SK-N-SH (cell line): ENCODE measurements at regions not wholly inside any gene's neighbourhood (a gene's known extent, or its start where the extent isn't known, plus 50 kb on each side); places are given as distances from the start of the nearest gene placed in this dataset.

Source experiments
- CTCF ChIA-PET: fragments of 300-600, 350-600 bp; formaldehyde crosslinking; extraction: SDS; loops from one replicate; lab custom pipeline; 2021; lab: Yijun Ruan, JAX
- POLR2A ChIA-PET: fragments of 350-600 bp; sonication (Branson Sonifier 250); formaldehyde crosslinking; extraction: SDS; loops from one replicate; lab custom pipeline; 2020; ENCODE audit warnings: antibody characterized with exemption, inconsistent platforms; lab: Yijun Ruan, JAX
- DNase-seq: peaks from one replicate; pipeline ENCODE4 v3.0.0; 2012
- H2AFZ ChIP-seq: fragments of 200-600 bp; sonication (generic); 2 replicates; pipeline ENCODE4 v1.8.1; 2016; ENCODE audit warnings: antibody characterized with exemption, mild to moderate bottlenecking, low read depth
- H3F3A ChIP-seq: fragments of 200-600 bp; sonication (generic); replicated peaks from 2 replicates; pipeline ENCODE3; 2016; ENCODE audit warnings: antibody characterized with exemption, mild to moderate bottlenecking; ENCODE audit not compliant: insufficient read depth
- H3K27ac ChIP-seq, 2 experiments: fragments of 200-500 bp in 1 of 2; fragments of 200-600 bp in 1 of 2; sonication (Bioruptor generic) in 1 of 2; sonication (generic), shearing (Covaris generic) in 1 of 2; 2 replicates each; pipeline versions ENCODE4 v1.5.1 to v1.6.1; 2014 to 2016; ENCODE audit warnings: low read depth in 2 of 2, inconsistent platforms in 1 of 2, low read length in 1 of 2, mild to moderate bottlenecking in 1 of 2, mixed read lengths in 1 of 2
- H3K27me3 ChIP-seq: fragments of 200-600 bp; sonication (generic), shearing (Covaris generic); 2 replicates; pipeline ENCODE4 v1.6.1; 2016; ENCODE audit warnings: mixed run types; ENCODE audit not compliant: insufficient read depth
- H3K36me3 ChIP-seq, 2 experiments: fragments of 200-500 bp in 1 of 2; fragments of 200-600 bp in 1 of 2; sonication (Bioruptor generic) in 1 of 2; sonication (generic) in 1 of 2; replicated peaks in 1 of 2; 2 replicates each; pipeline versions ENCODE3 to v1.5.1; 2014 to 2016; ENCODE audit warnings: low read length in 1 of 2, mild to moderate bottlenecking in 1 of 2; ENCODE audit not compliant: insufficient read depth in 2 of 2, control insufficient read depth in 1 of 2
- H3K4me1 ChIP-seq, 2 experiments: fragments of 200-500 bp in 1 of 2; fragments of 200-600 bp in 1 of 2; sonication (Bioruptor generic) in 1 of 2; sonication (generic), shearing (Covaris generic) in 1 of 2; 2 replicates each; pipeline versions ENCODE4 v1.5.1 to v1.6.1; 2014 to 2016; ENCODE audit warnings: low read depth in 1 of 2, low read length in 1 of 2, mixed run types in 1 of 2; ENCODE audit not compliant: insufficient read depth in 2 of 2, control insufficient read depth in 1 of 2
- H3K4me2 ChIP-seq: fragments of 200-600 bp; sonication (generic), shearing (Covaris generic); 2 replicates; pipeline ENCODE4 v1.6.1; 2017; ENCODE audit warnings: mixed run types
- H3K4me3 ChIP-seq, 2 experiments: fragments of 200-500 bp in 1 of 2; fragments of 200-600 bp in 1 of 2; sonication (Bioruptor generic) in 1 of 2; sonication (generic), shearing (Covaris generic) in 1 of 2; 2 replicates each; pipeline versions ENCODE4 v1.5.1 to v1.8.1; 2014 to 2016; ENCODE audit warnings: low read depth in 2 of 2, inconsistent platforms in 1 of 2, low read length in 1 of 2, mild to moderate bottlenecking in 1 of 2, mixed read lengths in 1 of 2, moderate library complexity in 1 of 2
- H3K79me2 ChIP-seq: fragments of 200-600 bp; sonication (generic); 2 replicates; pipeline ENCODE4 v1.8.1; 2017; ENCODE audit warnings: mild to moderate bottlenecking; ENCODE audit not compliant: insufficient read depth
- H3K9ac ChIP-seq: fragments of 200-600 bp; sonication (generic); 2 replicates; pipeline ENCODE4 v1.6.1; 2017; ENCODE audit warnings: mixed run types
- H3K9me2 ChIP-seq: fragments of 200-600 bp; sonication (generic); 2 replicates; pipeline ENCODE4 v1.6.1; 2017; ENCODE audit warnings: mixed run types
- H3K9me3 ChIP-seq: fragments of 200-600 bp; sonication (generic); 2 replicates; pipeline ENCODE4 v1.6.1; 2017; ENCODE audit warnings: mixed run types, mild to moderate bottlenecking, moderate library complexity
- H4K20me1 ChIP-seq: fragments of 200-600 bp; sonication (generic); 2 replicates; pipeline ENCODE4 v1.6.1; 2017; ENCODE audit warnings: mild to moderate bottlenecking, mixed run types; ENCODE audit not compliant: insufficient read depth
- CHD2 ChIP-seq: fragments of 150-350 bp; IDR thresholded peaks from 2 replicates; pipeline ENCODE4 v1.6.1; 2018; ENCODE audit warnings: low read length; ENCODE audit not compliant: partially characterized antibody
- CTCF ChIP-seq: fragments of 200-600 bp; sonication (generic); IDR thresholded peaks from 2 replicates; pipeline ENCODE4 v1.6.1; 2017; ENCODE audit warnings: antibody characterized with exemption, mild to moderate bottlenecking, moderate library complexity
- EP300 ChIP-seq, 2 experiments: IDR thresholded peaks; 2 replicates each; pipeline versions ENCODE4 v1.4.0 to v1.6.1; 2012; ENCODE audit warnings: borderline replicate concordance in 1 of 2, low read depth in 1 of 2, low read length in 1 of 2
- FOXJ3 ChIP-seq: sonication (generic); formaldehyde crosslinking; IDR thresholded peaks from 2 replicates; pipeline ENCODE4 v1.5.1; 2020; ENCODE audit warnings: mild to moderate bottlenecking, missing genetic modification reagents
- FOXM1 ChIP-seq: IDR thresholded peaks from 2 replicates; pipeline ENCODE4 v1.4.0; 2012; ENCODE audit warnings: low read depth, mild to moderate bottlenecking
- GABPA ChIP-seq: IDR thresholded peaks from 2 replicates; pipeline ENCODE4 v1.4.0; 2012; ENCODE audit warnings: low read depth, mild to moderate bottlenecking
- IRF3 ChIP-seq: fragments of 150-350 bp; IDR thresholded peaks from 2 replicates; pipeline ENCODE4 v1.6.1; 2016; ENCODE audit warnings: mild to moderate bottlenecking, low read depth, low read length
- JUND ChIP-seq: IDR thresholded peaks from 2 replicates; pipeline ENCODE4 v1.4.0; 2012
- MXI1 ChIP-seq: IDR thresholded peaks from 2 replicates; pipeline ENCODE4 v1.6.1; 2012; ENCODE audit warnings: mild to moderate bottlenecking, low read depth, low read length, improper control_type of control experiment
- NFIC ChIP-seq: IDR thresholded peaks from 2 replicates; pipeline ENCODE4 v1.4.0; 2012; ENCODE audit warnings: borderline replicate concordance
- NRF1 ChIP-seq: IDR thresholded peaks from 2 replicates; pipeline ENCODE4 v1.6.1; 2012; ENCODE audit warnings: low read depth, mild to moderate bottlenecking, low read length
- POLR2AphosphoS5 ChIP-seq: IDR thresholded peaks from 2 replicates; pipeline ENCODE4 v1.6.1; 2012; ENCODE audit warnings: low read depth, low read length
- RXRA ChIP-seq: IDR thresholded peaks from 2 replicates; pipeline ENCODE4 v1.4.0; 2012; ENCODE audit warnings: low read depth, mild to moderate bottlenecking, borderline replicate concordance
- TEAD4 ChIP-seq: IDR thresholded peaks from 2 replicates; pipeline ENCODE4 v1.4.0; 2012; ENCODE audit warnings: mild to moderate bottlenecking, borderline replicate concordance; ENCODE audit not compliant: insufficient read depth
- YY1 ChIP-seq: IDR thresholded peaks from 2 replicates; pipeline ENCODE4 v1.4.0; 2012; ENCODE audit warnings: low read depth, mild to moderate bottlenecking
- ZBTB33 ChIP-seq: IDR thresholded peaks from 2 replicates; pipeline ENCODE4 v1.4.0; 2012; ENCODE audit warnings: low read depth, borderline replicate concordance
- WGBS: methylation state at CpG from one replicate; pipeline ENCODE4 v1.1.6; 2017; ENCODE audit warnings: low lambda C conversion rate; 5-methylcytosine and 5-hydroxymethylcytosine counted together
- TF ChIP-seq, protein P1 (sequence below): IDR thresholded peaks from 2 replicates; pipeline ENCODE4 v1.4.0; 2012; ENCODE audit warnings: low read depth
- TF ChIP-seq, protein P2 (sequence below): IDR thresholded peaks from 2 replicates; pipeline ENCODE4; 2012

GRCh38 chrX:96102997-96103396 is 581.6 kb upstream of the DIAPH2 start:
- Histone ChIP-seq H3K27ac (no peak overlapping the region), H2AFZ (no peak overlapping the region), H3K36me3 (no peaks in the 10 kb centered on the region), H3K9me2 (no peaks in the 10 kb centered on the region), H3K9ac (no peak overlapping the region), H3K9me3 (no peaks in the 10 kb centered on the region), H3K4me1 (no peaks in the 10 kb centered on the region), H3K27me3 (no peaks in the 10 kb centered on the region), H3K4me3 (no peak overlapping the region), H3F3A (no peaks in the 10 kb centered on the region), H3K79me2 (no peaks in the 10 kb centered on the region), H3K4me2 (no peak overlapping the region), H4K20me1 (no peaks in the 10 kb centered on the region)
- DNase-seq: no peak
- TF ChIP-seq IRF3 (no peak), MXI1 (no peak), NRF1 (no peak), POLR2AphosphoS5 (no peak), JUND (no peak), CTCF (no peak), FOXM1 (no peak), TEAD4 (no peak), GABPA (no peak), RXRA (no peak), ZBTB33 (no peak), NFIC (no peak), YY1 (no peak), FOXJ3 (no peak), EP300 (IDR thresholded peaks at IDR 0.05; ENCODE audit: borderline replicate concordance in 1 of 2, low read depth in 1 of 2, low read length in 1 of 2) (no peak), CHD2 (no peak)
- TF ChIP-seq, protein P1, sequence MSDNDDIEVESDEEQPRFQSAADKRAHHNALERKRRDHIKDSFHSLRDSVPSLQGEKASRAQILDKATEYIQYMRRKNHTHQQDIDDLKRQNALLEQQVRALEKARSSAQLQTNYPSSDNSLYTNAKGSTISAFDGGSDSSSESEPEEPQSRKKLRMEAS: no peak
- TF ChIP-seq, protein P2, sequence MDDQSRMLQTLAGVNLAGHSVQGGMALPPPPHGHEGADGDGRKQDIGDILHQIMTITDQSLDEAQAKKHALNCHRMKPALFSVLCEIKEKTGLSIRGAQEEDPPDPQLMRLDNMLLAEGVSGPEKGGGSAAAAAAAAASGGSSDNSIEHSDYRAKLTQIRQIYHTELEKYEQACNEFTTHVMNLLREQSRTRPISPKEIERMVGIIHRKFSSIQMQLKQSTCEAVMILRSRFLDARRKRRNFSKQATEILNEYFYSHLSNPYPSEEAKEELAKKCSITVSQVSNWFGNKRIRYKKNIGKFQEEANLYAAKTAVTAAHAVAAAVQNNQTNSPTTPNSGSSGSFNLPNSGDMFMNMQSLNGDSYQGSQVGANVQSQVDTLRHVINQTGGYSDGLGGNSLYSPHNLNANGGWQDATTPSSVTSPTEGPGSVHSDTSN: no peak
- WGBS: 33% methylated on average over 7 of the region's 9 CpGs
- ChIA-PET POLR2A (no interaction called here), CTCF (interaction anchor here (0.6 kb wide), 1 partner anchor 75 kb away, joined by 3 read pairs; no protein-coding TSS in a partner anchor)
